ENCODE measurements at regions not wholly inside any gene's neighbourhood (a gene's known extent, or its start where the extent isn't known, plus 50 kb on each side); places are given as distances from the start of the nearest gene placed in this dataset.

- H2AK5ac ChIP-seq (ENCODE audit: insufficient read length, low read length), result no peak overlapping the region
- no peak overlapping the region for H2BK120ac ChIP-seq (ENCODE audit: low read depth, low read length, poor library complexity, severe bottlenecking)
- H3T11ph ChIP-seq (ENCODE audit: low read length), result no peak overlapping the region
- H3K4me3 Mint-ChIP-seq, result no peak overlapping the region
- H3K4ac ChIP-seq (ENCODE audit: low read depth, low read length), result no peak overlapping the region
- H3K4me1 Mint-ChIP-seq, result peaks cover 43 to 46% of the 10 kb centered on the region in 2 experiments
- no peaks in the 10 kb centered on the region for H3K23me2 ChIP-seq (ENCODE audit: insufficient read length, low read depth, low read length, poor library complexity, severe bottlenecking)
- peak overlapping the region in 2 of 3 experiments; percentile 44 to 76; a peak in 4 of 7 replicates for H3K27ac Mint-ChIP-seq
- no CpG with 5 or more reads among the region's 17 CpGs for WGBS (ENCODE audit: extremely low coverage, insufficient read length, low lambda C conversion rate)
- H2BK5ac ChIP-seq (ENCODE audit: insufficient read length, low read length), result no peak overlapping the region
- no peak overlapping the region for H3K14ac ChIP-seq (ENCODE audit: insufficient read depth, low read length)
- DNase-seq, result no peak
- no peaks in the 10 kb centered on the region for H3K9me3 ChIP-seq (ENCODE audit: control insufficient read depth, low read depth, low read length)
- H3K56ac ChIP-seq (ENCODE audit: insufficient read length, low read depth, low read length), result no peak overlapping the region
- TF ChIP-seq, protein P1, sequence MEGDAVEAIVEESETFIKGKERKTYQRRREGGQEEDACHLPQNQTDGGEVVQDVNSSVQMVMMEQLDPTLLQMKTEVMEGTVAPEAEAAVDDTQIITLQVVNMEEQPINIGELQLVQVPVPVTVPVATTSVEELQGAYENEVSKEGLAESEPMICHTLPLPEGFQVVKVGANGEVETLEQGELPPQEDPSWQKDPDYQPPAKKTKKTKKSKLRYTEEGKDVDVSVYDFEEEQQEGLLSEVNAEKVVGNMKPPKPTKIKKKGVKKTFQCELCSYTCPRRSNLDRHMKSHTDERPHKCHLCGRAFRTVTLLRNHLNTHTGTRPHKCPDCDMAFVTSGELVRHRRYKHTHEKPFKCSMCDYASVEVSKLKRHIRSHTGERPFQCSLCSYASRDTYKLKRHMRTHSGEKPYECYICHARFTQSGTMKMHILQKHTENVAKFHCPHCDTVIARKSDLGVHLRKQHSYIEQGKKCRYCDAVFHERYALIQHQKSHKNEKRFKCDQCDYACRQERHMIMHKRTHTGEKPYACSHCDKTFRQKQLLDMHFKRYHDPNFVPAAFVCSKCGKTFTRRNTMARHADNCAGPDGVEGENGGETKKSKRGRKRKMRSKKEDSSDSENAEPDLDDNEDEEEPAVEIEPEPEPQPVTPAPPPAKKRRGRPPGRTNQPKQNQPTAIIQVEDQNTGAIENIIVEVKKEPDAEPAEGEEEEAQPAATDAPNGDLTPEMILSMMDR (conservative IDR thresholded peaks at IDR 0.05), result no peak
- H3K4me2 ChIP-seq (ENCODE audit: insufficient read depth, insufficient read length, low read length), result no peak overlapping the region
- no peak overlapping the region for H2BK20ac ChIP-seq (ENCODE audit: low read depth, low read length, poor library complexity, severe bottlenecking)
- no peak overlapping the region for H3K27ac ChIP-seq (ENCODE audit: insufficient read length, low read depth, low read length)
- no peak overlapping the region for H4K91ac ChIP-seq (ENCODE audit: insufficient read length, low read depth, low read length)
- H2AFZ ChIP-seq (ENCODE audit: low read length), result no peak overlapping the region
- peaks cover 3% of the 10 kb centered on the region; the same call in 1 of the 2 replicates for H3K27me3 Mint-ChIP-seq (ENCODE audit: low read depth)
- no peak overlapping the region for H2BK15ac ChIP-seq (ENCODE audit: low read depth, low read length)
- H3K79me2 ChIP-seq (ENCODE audit: insufficient read depth, low read length), result no peaks in the 10 kb centered on the region
- H3K23ac ChIP-seq (ENCODE audit: insufficient read length, low read depth, low read length), result no peak overlapping the region
- H4K20me1 ChIP-seq (ENCODE audit: control insufficient read depth, insufficient read depth, insufficient read length), result no peaks in the 10 kb centered on the region
- no peaks in the 10 kb centered on the region; a peak in 1 of 7 replicates for H3K36me3 Mint-ChIP-seq (ENCODE audit: insufficient read depth in 1 of 3, low read depth in 3 of 3)
- H3K79me1 ChIP-seq (ENCODE audit: insufficient read depth, low read depth, low read length, poor library complexity, severe bottlenecking), result no peaks in the 10 kb centered on the region
- H3K27me3 ChIP-seq (ENCODE audit: insufficient read depth, low read length), result no peaks in the 10 kb centered on the region
- H4K5ac ChIP-seq (ENCODE audit: insufficient read length, low read depth, low read length), result no peak overlapping the region
- no peak overlapping the region for H4K8ac ChIP-seq (replicated peaks; ENCODE audit: insufficient read length, low read depth, low read length)
- H3K18ac ChIP-seq (ENCODE audit: insufficient read length, low read depth, low read length), result no peak overlapping the region
- no peaks in the 10 kb centered on the region for H3K9me3 Mint-ChIP-seq
- no peaks in the 10 kb centered on the region; the same call in 1 of the 2 replicates for H3K4me1 ChIP-seq (ENCODE audit: insufficient read depth, low read length)
- H3K9ac ChIP-seq (ENCODE audit: extremely low read depth, insufficient read length, low read length), result no peak overlapping the region
- H2BK12ac ChIP-seq (ENCODE audit: insufficient read length, low read depth, low read length), result no peak overlapping the region
Observed at GRCh38 chr10:131750973-131751826, 149.6 kb upstream of the PPP2R2D start.
